PFSK-1 (cell line): ENCODE measurements at regions not wholly inside any gene's neighbourhood (a gene's known extent, or its start where the extent isn't known, plus 50 kb on each side); places are given as distances from the start of the nearest gene placed in this dataset.

Experiments used
- SIN3A ChIP-seq: IDR thresholded peaks from 2 replicates; pipeline ENCODE4 v1.6.1; 2012; ENCODE audit warnings: mild to moderate bottlenecking, low read length, moderate library complexity, borderline replicate concordance; ENCODE audit not compliant: insufficient read depth
- TF ChIP-seq, protein P1 (sequence below), 2 experiments: IDR thresholded peaks; 2 replicates each; pipeline versions ENCODE4 v1.6.1 to v1.8.0; 2011 to 2012; ENCODE audit warnings: low read depth in 2 of 2, low read length in 2 of 2, control low read depth in 1 of 2, inconsistent platforms in 1 of 2, mild to moderate bottlenecking in 1 of 2, moderate library complexity in 1 of 2; ENCODE audit not compliant: insufficient read depth in 1 of 2

DNA sequence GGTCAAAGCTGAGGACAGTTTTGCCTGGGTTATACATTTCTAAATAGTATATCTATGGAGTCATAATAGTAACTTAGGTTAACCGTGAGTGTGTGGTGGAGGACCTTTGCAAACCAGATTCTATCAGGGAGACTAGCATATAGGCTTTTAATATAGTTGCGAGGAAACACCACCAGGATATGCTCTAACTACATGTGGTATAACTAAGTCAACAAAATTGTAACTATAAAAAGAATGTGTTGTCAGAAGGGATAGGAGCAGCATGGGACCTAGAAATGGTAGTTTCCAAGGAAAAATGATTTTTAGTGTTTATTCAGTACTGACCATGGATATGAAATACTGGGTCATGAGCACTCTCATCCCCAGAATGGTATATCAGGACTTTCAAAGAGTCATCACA lies 338.1 kb downstream of the TGFB2 start:
- TF ChIP-seq, protein P1, sequence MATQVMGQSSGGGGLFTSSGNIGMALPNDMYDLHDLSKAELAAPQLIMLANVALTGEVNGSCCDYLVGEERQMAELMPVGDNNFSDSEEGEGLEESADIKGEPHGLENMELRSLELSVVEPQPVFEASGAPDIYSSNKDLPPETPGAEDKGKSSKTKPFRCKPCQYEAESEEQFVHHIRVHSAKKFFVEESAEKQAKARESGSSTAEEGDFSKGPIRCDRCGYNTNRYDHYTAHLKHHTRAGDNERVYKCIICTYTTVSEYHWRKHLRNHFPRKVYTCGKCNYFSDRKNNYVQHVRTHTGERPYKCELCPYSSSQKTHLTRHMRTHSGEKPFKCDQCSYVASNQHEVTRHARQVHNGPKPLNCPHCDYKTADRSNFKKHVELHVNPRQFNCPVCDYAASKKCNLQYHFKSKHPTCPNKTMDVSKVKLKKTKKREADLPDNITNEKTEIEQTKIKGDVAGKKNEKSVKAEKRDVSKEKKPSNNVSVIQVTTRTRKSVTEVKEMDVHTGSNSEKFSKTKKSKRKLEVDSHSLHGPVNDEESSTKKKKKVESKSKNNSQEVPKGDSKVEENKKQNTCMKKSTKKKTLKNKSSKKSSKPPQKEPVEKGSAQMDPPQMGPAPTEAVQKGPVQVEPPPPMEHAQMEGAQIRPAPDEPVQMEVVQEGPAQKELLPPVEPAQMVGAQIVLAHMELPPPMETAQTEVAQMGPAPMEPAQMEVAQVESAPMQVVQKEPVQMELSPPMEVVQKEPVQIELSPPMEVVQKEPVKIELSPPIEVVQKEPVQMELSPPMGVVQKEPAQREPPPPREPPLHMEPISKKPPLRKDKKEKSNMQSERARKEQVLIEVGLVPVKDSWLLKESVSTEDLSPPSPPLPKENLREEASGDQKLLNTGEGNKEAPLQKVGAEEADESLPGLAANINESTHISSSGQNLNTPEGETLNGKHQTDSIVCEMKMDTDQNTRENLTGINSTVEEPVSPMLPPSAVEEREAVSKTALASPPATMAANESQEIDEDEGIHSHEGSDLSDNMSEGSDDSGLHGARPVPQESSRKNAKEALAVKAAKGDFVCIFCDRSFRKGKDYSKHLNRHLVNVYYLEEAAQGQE (IDR thresholded peaks at IDR 0.05; ENCODE audit: insufficient read depth in 1 of 2, low read depth in 2 of 2, low read length in 2 of 2): no peak
- no peak for TF ChIP-seq SIN3A
